Cardiac muscle cell (in vitro differentiated cells and primary cell): ENCODE measurements at regions not wholly inside any gene's neighbourhood (a gene's known extent, or its start where the extent isn't known, plus 50 kb on each side); places are given as distances from the start of the nearest gene placed in this dataset.

ENCODE experiments used
- DNase-seq, 2 donors: peaks; one replicate each; pipeline versions ENCODE4 v3.0.0 to v3.0.0-alpha.2; 2010 to 2017; ENCODE audit warnings: low read depth in 1 of 2, low spot score in 1 of 2
- H3K27ac ChIP-seq: fragments of 200-600 bp; sonication (generic); 2 replicates; pipeline ENCODE4 v1.5.1; 2016
- H3K27me3 ChIP-seq: fragments of 200-600 bp; sonication (generic); 2 replicates; pipeline ENCODE4 v1.6.0; 2016; ENCODE audit warnings: control low read depth
- H3K36me3 ChIP-seq: fragments of 200-600 bp; sonication (generic); 2 replicates; pipeline ENCODE4 v1.5.1; 2016; ENCODE audit warnings: control low read depth
- H3K4me1 ChIP-seq: fragments of 200-600 bp; sonication (generic); 2 replicates; pipeline ENCODE4 v1.8.1; 2017; ENCODE audit warnings: low read depth, mild to moderate bottlenecking, mixed run types
- H3K4me3 ChIP-seq: fragments of 200-600 bp; sonication (generic); 2 replicates; pipeline ENCODE4 v1.5.1; 2016; ENCODE audit warnings: mild to moderate bottlenecking
- H3K9me3 ChIP-seq: fragments of 200-600 bp; sonication (generic); 2 replicates; pipeline ENCODE4 v1.5.1; 2017; ENCODE audit warnings: low read depth, mild to moderate bottlenecking, control low read depth
- CTCF ChIP-seq: IDR thresholded peaks from 2 replicates; pipeline ENCODE4 v1.5.1; 2012; ENCODE audit warnings: low read depth, mild to moderate bottlenecking, low read length

DNA sequence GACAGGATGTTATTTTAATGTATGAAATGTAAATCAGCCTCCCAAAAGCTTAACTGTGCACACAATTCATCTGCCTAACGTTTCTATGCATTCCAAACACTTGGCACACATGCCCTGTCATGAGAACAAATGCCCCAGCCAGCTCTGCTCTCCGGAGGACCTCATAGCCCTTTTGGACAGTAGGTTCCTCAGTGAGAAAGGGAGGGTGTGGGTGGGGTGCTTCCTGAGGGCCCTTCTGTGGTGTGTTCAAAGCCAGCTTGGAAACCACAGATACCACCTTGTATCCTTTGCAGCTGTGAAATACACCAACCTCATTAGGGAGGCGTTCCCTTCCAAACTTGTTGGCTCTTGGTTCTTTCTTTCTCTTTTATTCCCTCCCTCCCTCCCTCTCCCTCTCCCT lies 102.2 kb upstream of the ASB18 start:
- H3K4me1 ChIP-seq = peaks cover 7% of the 10 kb centered on the region
- H3K36me3 ChIP-seq = no peaks in the 10 kb centered on the region
- H3K27me3 ChIP-seq = no peaks in the 10 kb centered on the region
- no peaks in the 10 kb centered on the region for H3K9me3 ChIP-seq
- H3K27ac ChIP-seq = no peak overlapping the region
- DNase-seq = no peak
- no peak for TF ChIP-seq CTCF
- no peak overlapping the region for H3K4me3 ChIP-seq

DNA sequence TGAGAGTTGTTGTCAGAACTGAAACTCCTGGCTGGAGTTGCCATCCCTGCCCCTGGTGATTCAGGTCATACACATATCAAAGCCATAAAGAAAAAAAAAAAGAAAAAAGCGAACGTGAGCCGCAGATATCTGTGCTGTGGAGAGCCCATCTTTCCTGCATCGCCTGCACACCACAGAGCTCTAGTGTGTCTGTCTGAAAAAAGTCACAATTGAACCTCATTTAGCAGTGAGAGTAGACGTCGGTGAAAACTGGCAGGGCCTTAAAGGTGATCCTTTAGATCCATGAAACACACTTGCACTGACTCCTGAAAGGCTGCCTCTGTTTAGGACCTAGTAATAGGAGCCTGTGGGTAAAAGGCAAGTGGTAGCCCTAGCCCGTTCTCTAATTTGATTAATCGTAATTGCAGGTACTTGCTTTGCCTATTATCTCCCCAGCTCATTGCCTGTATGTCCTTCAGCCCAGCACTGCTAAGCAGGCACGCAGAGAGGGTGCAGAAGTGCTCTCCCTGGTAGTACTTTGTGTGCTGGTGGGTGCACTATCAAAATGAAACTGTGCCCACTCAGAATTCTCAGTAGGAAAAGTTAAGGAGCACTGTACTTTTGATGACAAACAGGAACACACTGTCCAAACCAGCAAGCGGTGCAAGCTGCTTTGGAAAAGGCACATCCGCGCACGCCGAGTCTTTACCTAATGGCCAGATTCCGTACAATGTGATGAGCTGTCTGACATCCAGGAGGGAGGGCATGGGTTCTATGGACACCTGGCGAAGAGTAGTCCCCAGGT lies 103.5 kb upstream of the ASB18 start:
- Histone ChIP-seq H3K27ac (no peak overlapping the region), H3K4me1 (peaks cover 8% of the 10 kb centered on the region), H3K27me3 (no peaks in the 10 kb centered on the region), H3K9me3 (no peaks in the 10 kb centered on the region), H3K36me3 (no peaks in the 10 kb centered on the region), H3K4me3 (no peak overlapping the region)
- no peak for TF ChIP-seq CTCF
- DNase-seq = no peak

- H3K27ac ChIP-seq = no peak overlapping the region
- H3K4me3 ChIP-seq = no peak overlapping the region
- TF ChIP-seq CTCF = no peak
- peak in 1 of 2 donors; percentile 4 for DNase-seq
- H3K4me1 ChIP-seq = peaks cover 8% of the 10 kb centered on the region
- H3K27me3 ChIP-seq = no peaks in the 10 kb centered on the region
- H3K9me3 ChIP-seq = no peaks in the 10 kb centered on the region
- no peaks in the 10 kb centered on the region for H3K36me3 ChIP-seq
Measured at GRCh38 chr2:236369661-236370062, 105.5 kb upstream of the ASB18 start.

- Histone ChIP-seq H3K36me3 (no peaks in the 10 kb centered on the region), H3K9me3 (no peaks in the 10 kb centered on the region), H3K4me3 (no peak overlapping the region), H3K27me3 (no peaks in the 10 kb centered on the region), H3K4me1 (peaks cover 8% of the 10 kb centered on the region), H3K27ac (no peak overlapping the region)
- no peak for TF ChIP-seq CTCF
- DNase-seq = no peak
Measured at GRCh38 chr2:236370847-236371409, 106.7 kb upstream of the ASB18 start.

- Histone ChIP-seq H3K27me3 (no peaks in the 10 kb centered on the region), H3K9me3 (no peaks in the 10 kb centered on the region), H3K4me1 (peaks cover 5% of the 10 kb centered on the region), H3K27ac (no peak overlapping the region), H3K4me3 (no peak overlapping the region), H3K36me3 (no peaks in the 10 kb centered on the region)
- no peak for TF ChIP-seq CTCF
- no peak for DNase-seq
Measured at GRCh38 chr2:236375973-236376476, 111.8 kb upstream of the ASB18 start.
